Activated CD4-positive, alpha-beta T cell treated with anti-CD3 and anti-CD28 coated beads, Interleukin-2, amount 50 U/mL, for 48 hours (primary cell): ENCODE measurements at regions not wholly inside any gene's neighbourhood (a gene's known extent, or its start where the extent isn't known, plus 50 kb on each side); places are given as distances from the start of the nearest gene placed in this dataset.

Experiments
- DNase-seq, 2 experiments: peaks; one replicate each; pipeline ENCODE4 v3.0.0-alpha.2; 2020

DNA sequence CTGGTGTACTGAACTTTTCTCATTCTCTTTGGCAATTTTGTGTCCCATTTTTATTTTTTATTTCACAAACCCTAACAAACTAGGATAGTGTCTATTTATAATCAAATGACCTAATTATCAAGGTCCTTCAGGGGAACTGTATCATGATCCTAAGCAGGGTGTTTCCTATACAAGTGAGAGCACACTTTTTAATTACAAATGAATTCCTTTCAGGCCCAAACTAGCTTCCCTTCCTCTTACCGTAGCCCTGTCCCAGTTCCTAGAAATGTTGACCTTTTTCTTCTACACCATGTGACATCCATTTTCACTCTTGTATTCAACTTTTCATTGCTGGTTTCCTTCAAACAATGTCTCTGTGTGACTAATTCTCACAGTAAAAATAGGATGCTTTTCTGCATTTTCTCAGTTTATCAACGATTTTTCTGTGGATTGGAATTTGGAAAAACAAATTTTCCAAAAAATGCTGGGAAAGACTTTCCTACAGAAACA is 411.4 kb downstream of the CCDC91 start:
- no peak for DNase-seq

DNA sequence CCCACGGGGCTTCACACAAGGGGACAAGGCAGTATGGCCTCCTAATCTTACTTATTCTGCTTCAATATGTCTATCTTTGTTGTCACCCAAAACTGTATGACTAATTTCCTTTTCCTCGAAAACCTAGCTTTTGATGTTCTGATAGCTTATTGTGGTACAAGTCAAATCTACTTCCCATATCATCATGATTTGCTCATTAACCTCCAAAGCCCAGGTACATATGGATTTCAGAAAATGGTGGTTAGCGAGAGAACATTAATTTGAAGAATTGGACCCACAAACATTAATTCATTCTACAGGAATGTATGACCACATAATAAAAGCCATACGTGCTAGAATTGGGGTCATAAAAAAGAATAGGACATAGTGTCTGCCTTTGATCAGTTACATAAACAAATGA is 412.5 kb downstream of the CCDC91 start:
- DNase-seq = no peak

DNA sequence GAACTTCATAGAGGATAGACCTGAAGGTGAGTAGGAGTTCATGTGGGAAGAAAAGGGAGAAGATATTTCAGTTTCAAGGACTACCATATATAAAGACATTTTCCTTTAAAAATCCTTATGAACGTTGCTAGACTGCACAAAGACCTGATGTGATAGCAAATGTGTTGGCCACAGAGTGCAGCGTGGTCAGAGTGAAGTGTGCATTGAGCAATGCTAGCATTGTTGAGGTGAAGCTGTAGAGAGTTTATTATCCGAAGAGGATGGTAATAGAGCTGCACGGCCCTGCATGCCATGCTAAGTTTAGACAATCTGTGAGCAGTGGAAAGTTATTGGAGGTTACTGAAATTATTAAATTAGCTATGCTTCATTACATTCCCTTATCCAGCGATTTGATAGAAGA is 413.0 kb downstream of the CCDC91 start:
- DNase-seq = no peak

DNA sequence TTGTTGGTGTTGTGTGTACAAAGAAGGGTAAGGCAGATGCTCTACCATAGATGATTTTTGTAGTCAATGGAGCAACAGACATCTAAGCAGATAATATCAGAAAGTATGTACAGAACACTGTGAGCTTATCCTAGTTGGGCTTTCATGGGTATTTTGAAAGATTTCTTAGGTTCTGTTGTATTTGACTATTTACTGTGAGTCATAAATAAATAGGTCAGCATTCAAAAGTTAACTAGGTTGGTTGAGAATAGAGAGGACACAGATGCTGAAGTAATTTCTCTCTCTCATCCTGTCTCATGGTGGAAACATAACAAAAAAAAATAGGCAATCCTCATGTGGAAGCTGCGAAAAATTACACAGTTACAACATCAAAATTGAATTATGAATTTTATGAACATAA is 413.5 kb downstream of the CCDC91 start:
- no peak for DNase-seq

DNA sequence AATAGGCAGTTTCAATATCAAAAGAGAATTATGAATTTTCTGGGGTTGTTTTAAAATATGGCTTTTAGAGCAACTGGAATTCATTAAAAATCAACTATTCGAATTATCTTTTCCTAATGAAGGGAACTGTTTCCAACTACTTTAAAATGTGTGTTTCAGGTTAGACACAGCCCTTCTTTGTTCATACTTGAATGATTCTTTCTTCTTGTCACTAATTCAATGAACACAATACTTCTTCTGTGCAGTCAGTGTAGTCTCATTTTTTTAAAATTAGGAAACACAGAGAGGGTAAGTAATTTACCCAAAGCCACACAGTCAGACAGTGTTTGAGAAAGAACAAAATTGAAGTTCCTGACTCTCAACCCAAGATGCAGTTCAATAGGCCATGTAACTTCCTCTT is 414.0 kb downstream of the CCDC91 start:
- no peak for DNase-seq

DNA sequence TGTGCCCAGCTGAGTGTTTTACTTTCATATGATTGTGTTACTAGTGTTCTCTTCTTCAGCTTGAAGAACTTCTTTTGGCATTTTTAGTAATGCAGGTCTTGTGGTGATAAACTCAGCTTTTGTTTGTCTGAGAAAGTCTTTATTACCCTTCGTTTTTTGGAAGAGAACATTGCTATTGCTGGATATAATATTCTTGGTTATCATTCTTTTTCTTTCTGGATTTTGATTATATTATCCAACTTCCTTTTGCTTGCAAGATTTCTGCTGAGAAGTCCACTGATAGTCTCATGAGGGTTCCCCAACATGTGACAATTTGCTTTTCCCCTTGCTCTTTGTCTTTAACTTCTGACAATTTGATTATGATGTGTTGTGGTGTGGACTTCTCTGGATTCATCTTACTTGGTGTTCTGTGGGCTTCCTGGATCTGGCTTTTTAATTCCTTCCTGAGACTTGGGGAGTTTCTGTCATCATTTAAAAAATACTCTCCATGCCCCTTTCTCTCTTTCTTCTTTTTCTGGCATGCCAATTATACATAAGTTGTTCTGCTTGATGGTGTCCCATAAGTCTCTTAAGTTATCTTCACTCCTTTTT is 416.8 kb downstream of the CCDC91 start:
- no peak for DNase-seq

DNA sequence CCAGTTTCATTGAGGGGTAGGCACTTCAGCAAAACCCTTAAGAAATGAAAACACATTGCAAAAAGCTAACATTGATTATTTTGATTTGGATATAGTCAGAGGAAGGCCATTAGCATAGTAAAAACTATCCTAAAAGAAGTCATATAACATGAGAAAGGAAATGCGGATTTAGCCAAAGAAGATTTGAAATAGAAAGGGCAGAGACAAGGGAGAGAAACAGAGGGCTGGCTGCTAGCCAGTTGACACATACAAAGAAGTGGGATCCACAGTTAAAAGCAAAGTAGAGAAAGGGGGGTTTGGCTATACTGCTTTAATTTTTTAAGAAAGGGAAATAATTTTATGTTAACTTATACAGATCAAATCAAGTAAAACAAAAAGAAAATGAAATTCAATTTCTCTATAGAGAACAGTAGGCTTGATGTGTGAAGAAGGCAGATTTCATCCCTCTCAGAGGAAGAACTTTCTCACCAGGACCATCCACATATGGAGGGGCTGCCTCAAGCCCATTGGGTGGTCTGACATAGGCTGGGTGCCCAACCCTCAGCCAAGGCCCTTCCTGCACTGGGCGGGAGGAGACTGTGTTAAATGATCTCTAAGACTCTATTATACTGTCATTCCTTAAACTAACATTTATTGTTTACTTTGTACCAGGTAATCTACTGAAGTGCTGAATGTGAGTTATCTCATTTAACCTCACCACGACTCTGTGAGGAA is 420.3 kb downstream of the CCDC91 start:
- no peak for DNase-seq

DNA sequence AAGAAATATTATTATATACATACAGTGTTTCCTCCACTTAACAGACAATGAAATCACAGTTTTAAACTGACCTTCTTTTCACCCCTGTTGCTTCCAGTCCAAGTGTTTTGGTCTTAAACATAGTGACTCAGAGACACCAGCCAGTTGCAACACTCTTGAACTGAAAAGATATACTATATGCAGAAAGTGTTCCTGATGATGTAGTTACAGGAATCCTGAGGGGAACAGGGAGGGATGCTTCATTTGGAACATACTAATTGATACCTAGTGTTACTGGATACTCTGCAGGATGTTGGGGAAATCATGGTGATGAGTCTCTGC is 420.8 kb downstream of the CCDC91 start:
- DNase-seq = no peak

DNA sequence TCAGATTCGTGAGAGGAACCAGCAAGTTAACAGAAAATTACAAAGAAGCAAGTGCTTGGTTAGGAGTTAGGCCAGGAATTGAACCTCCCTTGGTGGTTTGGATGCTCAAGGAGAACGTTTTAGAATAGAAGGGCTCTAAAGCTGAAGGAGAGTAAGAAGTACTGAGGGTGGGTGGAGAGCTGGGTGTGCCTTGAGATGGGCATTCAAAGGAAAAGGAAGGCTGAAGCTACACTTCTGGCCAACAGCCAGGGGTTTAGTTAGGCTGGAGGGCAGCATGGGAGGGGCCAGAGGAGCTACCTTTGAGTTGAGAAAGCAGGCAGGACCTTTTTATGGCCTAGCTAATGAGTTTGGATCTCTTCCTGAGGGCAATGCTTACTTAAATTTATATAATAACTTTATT is 421.2 kb downstream of the CCDC91 start:
- DNase-seq = no peak

DNA sequence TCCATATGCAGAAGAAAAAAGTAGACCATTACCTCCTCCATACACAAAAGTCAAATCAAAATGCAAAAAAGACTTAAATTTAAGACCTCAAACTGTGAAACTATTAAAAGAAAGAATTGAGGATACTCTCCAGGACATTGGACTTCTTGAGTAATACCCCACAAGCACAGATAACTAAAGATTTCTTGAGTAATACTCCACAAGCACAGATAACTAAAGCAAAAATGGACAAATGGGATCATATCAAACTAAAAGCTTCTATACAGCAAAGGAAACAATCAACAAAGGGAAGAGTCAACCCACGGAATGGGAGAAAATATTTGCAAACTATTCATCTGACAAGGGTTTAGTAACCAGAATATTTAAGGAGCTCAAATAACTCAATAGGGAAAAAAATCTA is 427.9 kb downstream of the CCDC91 start:
- no peak for DNase-seq

DNA sequence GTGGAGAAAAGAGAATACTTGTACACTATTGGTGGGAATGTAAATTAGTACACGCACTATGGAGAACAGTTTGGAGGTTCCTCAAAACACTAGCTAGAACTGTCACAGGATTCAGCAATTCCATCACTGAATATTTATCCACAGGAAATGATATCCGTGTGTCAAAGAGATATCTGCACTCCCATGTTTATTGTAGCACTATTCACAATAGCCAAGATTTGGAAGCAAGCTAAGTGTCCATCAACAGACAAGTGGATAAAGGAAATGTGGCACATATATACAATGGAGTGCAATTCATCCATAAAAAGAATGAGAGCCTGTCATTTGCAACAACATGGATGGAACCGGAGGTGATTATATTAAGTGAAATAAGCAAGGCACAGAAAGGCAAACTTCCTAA is 428.5 kb downstream of the CCDC91 start:
- no peak for DNase-seq

DNA sequence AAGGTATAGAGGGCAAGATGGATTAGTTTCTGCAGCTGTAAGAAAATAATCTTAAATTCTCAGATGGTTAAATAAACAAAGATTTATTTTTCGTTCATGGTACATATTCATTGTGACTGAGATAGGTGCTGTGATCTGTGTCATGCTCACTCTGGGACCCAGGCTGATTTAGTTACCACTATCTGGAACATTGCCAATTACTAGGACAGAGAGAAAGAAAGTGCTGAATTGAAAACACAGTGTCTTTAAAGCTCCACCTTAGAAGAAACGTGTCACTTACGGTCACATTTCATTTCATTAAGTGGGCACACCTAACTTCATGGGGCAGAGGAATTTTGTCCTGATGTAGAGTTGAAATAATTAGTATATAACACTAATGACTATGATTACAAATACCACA is 430.0 kb downstream of the CCDC91 start:
- DNase-seq = no peak

DNA sequence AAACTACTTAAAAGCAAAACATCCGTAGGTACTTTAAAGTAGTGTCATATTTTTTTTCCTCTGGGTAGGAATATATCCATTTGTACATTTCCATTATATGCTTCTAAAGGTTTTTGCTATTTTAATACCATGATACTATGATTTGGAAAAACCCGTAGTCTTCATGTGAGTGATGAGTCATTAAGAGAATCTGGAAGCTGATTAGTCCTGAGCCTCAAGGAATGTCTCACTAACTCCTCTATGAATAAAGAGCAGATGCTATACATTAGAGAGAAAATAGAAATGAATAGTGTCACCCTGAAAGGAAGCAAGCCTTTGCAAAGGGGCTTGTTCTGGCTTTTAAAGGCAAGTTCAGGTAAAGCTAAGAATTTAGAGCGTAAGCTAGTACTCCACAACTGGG is 432.1 kb downstream of the CCDC91 start:
- DNase-seq = no peak

DNA sequence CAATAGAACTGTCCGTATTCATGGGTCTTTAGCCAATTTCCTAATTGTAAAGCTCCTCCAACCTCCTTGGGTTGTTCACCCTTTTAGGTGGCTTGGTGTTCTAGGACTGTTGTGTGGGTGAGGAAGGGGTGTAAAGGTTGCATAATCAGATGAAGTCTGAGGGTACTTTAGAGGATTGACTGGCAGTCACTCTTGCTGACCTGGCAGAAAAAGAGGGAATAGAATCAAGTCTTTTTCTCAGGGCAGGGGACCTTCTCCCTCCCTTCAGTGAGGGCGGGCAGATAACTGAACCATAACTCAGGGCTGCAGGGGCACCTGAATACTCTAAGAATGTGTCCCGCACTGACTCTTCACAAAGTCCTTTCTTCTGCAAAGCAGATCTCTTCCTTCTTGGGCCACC is 436.2 kb downstream of the CCDC91 start:
- DNase-seq = no peak

DNA sequence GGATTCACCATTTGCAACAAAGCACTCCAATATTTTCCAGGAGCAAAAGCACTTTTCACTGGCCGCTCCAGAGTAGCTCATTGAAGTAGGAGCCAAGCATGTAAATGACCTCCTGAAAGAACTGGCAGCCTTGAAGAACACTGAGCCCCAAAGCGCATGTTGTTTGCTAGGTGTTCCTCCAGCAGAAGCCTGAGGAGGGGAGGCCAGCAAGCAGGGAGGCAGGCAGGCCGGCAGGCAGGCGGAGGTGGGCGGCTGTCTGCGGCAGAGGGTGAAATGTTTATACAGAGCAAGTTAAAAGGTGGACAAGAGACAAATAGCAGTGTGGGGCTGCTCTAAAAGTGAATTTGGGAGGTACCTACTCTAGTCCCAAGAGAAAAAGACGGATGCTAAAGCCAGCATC is 439.4 kb downstream of the CCDC91 start:
- DNase-seq = no peak

DNA sequence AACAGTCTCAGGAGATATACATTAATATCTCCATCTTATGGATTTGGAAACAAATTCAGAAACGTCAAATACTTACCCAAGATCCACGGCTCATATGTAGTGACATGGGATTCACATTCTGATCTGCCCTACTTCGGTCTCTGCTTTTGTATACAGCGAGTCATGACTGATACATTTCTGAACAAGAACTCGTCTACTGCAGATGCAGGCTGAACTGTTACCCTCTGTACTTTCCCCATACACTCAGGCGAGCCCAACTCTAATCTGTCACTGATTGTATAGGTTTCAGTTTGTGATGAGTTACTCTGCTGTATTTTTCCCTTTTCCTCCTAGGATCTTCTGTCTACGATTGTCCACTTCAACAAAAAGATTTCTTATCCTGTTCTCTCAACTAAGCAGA is 441.6 kb downstream of the CCDC91 start:
- DNase-seq = no peak

DNA sequence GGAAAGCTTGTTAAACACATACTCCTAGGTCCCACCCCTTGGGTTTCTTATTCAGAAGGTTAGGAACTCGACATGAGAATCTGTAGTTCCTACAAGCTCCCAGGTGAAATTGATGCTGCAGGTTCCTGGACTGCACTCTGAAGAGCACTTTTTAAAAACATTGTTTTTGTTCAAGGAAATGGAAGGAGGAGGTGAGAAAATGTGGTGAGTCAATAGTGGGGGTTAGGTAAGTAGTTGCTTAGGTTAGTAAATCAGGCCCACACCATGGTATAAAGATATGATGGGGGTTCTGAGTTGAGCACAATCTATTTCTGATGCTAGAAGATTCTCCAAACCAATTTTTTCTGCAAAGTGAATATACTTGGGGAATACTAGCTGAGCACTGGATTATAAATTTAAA is 450.3 kb downstream of the CCDC91 start:
- DNase-seq = no peak

DNA sequence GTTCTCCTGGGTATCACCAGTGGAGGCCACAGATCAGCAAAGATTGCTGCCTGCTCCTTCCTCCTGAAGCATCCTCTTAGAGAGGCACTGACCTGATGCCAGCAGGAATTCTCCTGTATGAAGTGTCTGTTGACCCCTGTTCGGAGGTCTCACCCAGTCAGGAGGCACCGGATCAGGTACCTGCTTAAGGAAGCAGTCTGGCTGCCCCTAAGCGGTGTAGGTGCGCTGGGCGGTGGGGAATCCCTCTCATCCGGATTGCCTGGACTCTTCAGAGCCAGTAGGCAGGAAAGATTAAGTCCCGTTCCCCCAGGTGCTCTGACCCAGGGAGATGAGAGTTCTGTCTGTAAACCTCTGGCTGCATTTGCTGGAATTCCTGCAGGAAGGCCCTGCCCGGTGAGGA is 455.2 kb downstream of the CCDC91 start:
- DNase-seq = no peak

DNA sequence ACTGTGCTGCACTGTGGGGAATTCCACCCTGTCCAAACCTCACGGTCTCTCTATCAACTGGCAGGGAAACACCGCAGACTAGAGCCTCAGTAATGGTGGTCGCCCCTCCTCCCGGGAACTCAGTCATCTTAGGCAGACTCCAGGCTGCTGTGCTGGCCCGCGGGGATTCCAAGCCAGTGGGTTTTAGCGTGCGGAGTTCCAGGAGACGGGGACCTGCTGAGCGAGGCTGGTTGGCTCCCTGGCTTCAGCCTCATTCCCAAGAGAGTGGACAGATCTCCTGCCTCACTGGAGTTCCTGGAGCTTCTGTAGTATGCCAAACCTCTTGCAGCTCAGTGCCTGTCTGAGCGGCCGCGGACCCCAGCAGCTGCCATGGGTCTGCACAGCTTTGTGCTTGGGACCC is 455.6 kb downstream of the CCDC91 start:
- no peak for DNase-seq

DNA sequence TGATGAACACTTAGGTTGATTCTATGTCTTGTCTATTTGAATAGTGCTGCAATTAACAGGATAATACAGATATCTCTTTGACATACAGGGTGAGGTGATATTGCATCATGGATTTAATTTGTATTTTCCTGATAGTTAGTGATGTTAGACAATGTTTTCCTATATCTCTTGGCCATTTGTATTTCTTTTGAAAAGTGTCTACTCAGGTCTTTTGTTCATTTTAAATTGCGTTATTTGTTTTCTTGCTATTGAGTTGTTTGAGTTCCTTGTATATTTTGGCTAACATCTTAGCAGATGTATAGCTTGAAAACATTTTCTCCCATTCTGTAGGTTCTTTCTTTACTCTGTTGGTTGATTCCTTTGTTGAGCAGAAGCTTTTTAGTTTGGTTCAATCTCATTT is 460.6 kb downstream of the CCDC91 start:
- no peak for DNase-seq

DNA sequence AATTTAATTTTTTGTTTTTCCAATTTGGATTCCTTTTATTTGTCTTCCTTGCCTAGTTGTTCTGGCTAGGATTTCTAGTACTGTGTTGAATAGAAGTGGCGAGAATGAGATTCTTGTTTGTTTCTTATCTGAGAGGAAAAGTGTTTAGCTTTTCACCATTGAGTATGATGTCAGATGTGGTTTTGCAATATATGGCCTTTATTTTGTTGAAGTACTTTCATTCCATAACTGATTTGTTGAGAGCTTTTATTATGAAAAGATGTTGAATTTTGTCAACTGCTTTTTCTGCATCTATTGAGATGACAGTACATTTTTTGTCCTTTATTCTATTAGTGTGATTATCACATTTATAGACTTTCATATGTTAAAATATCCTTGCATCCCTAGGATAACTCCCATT is 462.0 kb downstream of the CCDC91 start:
- no peak for DNase-seq

DNA sequence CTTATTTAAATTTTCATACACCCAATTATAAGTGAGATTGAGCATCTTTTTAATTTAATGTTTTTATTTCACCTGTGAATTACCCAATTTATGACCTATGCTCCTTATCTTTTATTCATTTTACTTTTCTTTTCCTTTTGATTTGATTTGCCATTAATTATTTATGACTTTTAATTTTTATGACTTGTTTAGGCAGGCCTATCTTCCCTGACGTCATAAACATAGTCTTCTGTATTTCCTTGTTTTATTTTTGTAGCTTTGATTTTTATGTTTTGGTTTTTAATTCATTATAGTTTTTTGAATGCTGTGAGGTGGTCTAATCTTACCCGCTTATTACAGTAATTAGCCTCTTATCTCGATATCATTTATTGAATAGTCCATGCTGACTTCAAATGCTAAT is 467.1 kb upstream of the FAR2 start:
- no peak for DNase-seq

DNA sequence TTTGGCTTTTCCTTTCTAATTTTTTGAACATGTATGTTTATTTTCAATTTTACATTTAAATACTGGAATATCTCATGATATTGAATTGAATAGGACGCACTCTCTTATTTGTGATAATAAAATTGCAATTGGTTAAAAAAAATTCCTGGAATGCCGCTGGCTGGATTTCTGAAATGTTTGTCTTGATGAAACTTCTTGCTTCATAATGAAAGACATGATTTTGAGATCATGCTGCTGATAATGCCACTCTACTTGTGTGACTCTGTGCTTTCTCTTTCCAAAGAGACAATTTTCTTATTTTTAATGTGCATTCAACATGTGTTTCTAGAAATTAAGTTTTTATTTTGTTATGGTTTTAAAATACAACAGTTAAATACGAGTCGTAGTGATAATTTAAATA is 465.7 kb upstream of the FAR2 start:
- DNase-seq = no peak

DNA sequence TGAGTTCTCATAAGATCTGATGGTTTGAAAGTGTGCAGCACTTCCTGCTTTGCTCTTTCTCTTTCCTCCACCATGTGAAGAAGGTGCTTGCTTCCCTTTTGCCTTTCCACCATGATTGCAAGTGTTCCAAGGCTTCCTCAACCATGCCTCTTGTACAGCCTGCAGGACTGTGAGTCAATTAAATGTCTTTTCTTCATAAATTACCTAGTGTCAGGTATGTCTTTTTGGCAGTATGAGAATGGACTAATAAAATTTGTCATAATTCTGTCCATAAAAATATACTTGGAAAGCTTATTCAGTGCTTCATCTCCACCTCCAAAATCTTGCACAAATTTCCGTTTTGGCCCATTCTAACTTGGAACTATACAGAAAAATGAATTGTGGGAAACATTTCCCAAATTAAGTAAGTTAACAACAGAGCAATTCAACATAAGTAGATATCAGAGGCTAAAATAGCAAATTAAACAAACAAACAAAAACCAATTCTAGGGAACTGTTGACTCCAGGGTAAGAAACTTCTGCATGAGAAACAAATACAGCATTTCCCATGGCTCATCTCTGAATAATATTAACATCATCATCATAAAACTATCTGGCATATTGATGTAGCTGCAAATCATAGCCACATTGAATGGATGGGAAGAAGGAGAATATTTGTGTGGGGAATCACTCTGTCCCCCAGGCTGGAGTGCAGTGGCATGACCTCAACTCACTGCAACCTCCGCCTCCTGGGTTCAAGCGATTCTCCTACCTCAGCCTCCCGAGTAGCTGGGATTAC is 459.5 kb upstream of the FAR2 start:
- DNase-seq = no peak
